ENCODE measurements at regions not wholly inside any gene's neighbourhood (a gene's known extent, or its start where the extent isn't known, plus 50 kb on each side); places are given as distances from the start of the nearest gene placed in this dataset.

- ChIA-PET CTCF (ENCODE audit: partially characterized antibody) (no interaction called here), POLR2A (ENCODE audit: partially characterized antibody) (no interaction called here)
- FAIRE-seq (no peak), DNase-seq (ENCODE audit: low read depth in 1 of 2, low spot score in 2 of 2) (no peak)
- H3K56ac ChIP-seq (replicated peaks; ENCODE audit: insufficient read length, low read depth, low read length) = no peak overlapping the region
- no peak overlapping the region for H3K4me3 ChIP-seq (ENCODE audit: extremely low read depth in 1 of 4, insufficient read depth in 2 of 4, low read depth in 3 of 4, low read length in 4 of 4)
- peaks cover 0 to 7% (median 0%) of the 10 kb centered on the region in 4 experiments; a peak in 2 of 7 replicates for H3K4me1 ChIP-seq (replicated peaks in 1 of 4; ENCODE audit: control insufficient read depth in 3 of 4, insufficient read depth in 4 of 4, low read length in 3 of 4)
- no peaks in the 10 kb centered on the region for H3K36me3 ChIP-seq (ENCODE audit: control insufficient read depth in 2 of 4, insufficient read depth in 4 of 4, low read length in 3 of 4)
- no peak overlapping the region for H3K18ac ChIP-seq (ENCODE audit: extremely low read depth, low read length)
- H3K9ac ChIP-seq (replicated peaks in 1 of 4; ENCODE audit: extremely low read depth in 1 of 4, low read depth in 3 of 4, low read length in 3 of 4) = no peak overlapping the region
- H2BK120ac ChIP-seq (replicated peaks; ENCODE audit: low read depth, low read length) = no peak overlapping the region
- H3K14ac ChIP-seq (ENCODE audit: insufficient read length) = no peak overlapping the region
- H3K23me2 ChIP-seq (ENCODE audit: low read depth, low read length) = no peaks in the 10 kb centered on the region
- no peak overlapping the region for H3K23ac ChIP-seq (ENCODE audit: insufficient read length)
- H4K20me1 ChIP-seq (replicated peaks in 1 of 2; ENCODE audit: control insufficient read depth in 1 of 2, insufficient read depth in 2 of 2, low read length in 2 of 2) = no peaks in the 10 kb centered on the region
- no peak overlapping the region for H2BK15ac ChIP-seq (ENCODE audit: low read length)
- WGBS, 2 experiments (ENCODE audit: extremely low coverage in 1 of 2, insufficient coverage in 1 of 2, insufficient read length in 1 of 2, insufficient replicate concordance in 2 of 2, low coverage in 1 of 2, low lambda C conversion rate in 2 of 2, missing lambda C conversion rate in 1 of 2) = 88% methylated on average over 3 of the region's 3 CpGs; no CpG with 5 or more reads in 1 of the 2 experiments
- H3K79me2 ChIP-seq (ENCODE audit: control insufficient read depth in 1 of 2, insufficient read depth in 2 of 2, low read length in 2 of 2) = no peaks in the 10 kb centered on the region
- H3K27me3 ChIP-seq (replicated peaks in 1 of 4; ENCODE audit: control insufficient read depth in 3 of 4, extremely low read depth in 1 of 4, insufficient read depth in 3 of 4, low read length in 3 of 4) = no peaks in the 10 kb centered on the region
- no peak overlapping the region for H4K8ac ChIP-seq (ENCODE audit: extremely low read depth, insufficient read depth, low read length)
- no peak overlapping the region for H4K5ac ChIP-seq (ENCODE audit: insufficient read length, low read depth, low read length)
- H3K4me2 ChIP-seq (ENCODE audit: insufficient read depth in 1 of 2, low read depth in 2 of 2, low read length in 2 of 2) = no peak overlapping the region
- no peaks in the 10 kb centered on the region for H3K79me1 ChIP-seq (ENCODE audit: low read depth, low read length)
- no peak overlapping the region for H4K91ac ChIP-seq (replicated peaks; ENCODE audit: insufficient read length, low read length)
- H3K9me3 ChIP-seq (ENCODE audit: insufficient read depth in 2 of 2, low read depth in 1 of 2, low read length in 1 of 2) = no peaks in the 10 kb centered on the region
- no peak overlapping the region for H2BK12ac ChIP-seq (ENCODE audit: low read depth, low read length)
- no peak overlapping the region for H2BK5ac ChIP-seq (ENCODE audit: low read depth, low read length)
- H2BK20ac ChIP-seq (ENCODE audit: low read length) = no peak overlapping the region
- H3K4ac ChIP-seq (replicated peaks; ENCODE audit: insufficient read length, low read depth, low read length) = no peak overlapping the region
- H2AK5ac ChIP-seq (ENCODE audit: low read depth, low read length) = no peak overlapping the region
- H3K27ac ChIP-seq (ENCODE audit: low read depth, low read length) = no peak overlapping the region
- H2AFZ ChIP-seq (ENCODE audit: low read length) = no peak overlapping the region
- TF ChIP-seq BRCA1 (IDR thresholded peaks at IDR 0.05; ENCODE audit: low read depth, low read length) (no peak), SP4 (IDR thresholded peaks at IDR 0.05; ENCODE audit: low read length) (no peak), CHD2 (IDR thresholded peaks at IDR 0.05; ENCODE audit: low read length) (no peak), HDAC6 (IDR thresholded peaks at IDR 0.05; ENCODE audit: low read depth, low read length) (no peak), KDM5A (IDR thresholded peaks at IDR 0.05; ENCODE audit: low read length) (no peak), SIN3A (conservative IDR thresholded peaks at IDR 0.05 in 1 of 2, IDR thresholded peaks at IDR 0.05 in 1 of 2; ENCODE audit: low read depth in 1 of 2, low read length in 2 of 2) (no peak), RAD21 (IDR thresholded peaks at IDR 0.05 in 1 of 2, conservative IDR thresholded peaks at IDR 0.05 in 1 of 2; ENCODE audit: low read depth in 2 of 2, low read length in 2 of 2) (no peak), SUZ12 (IDR thresholded peaks at IDR 0.05; ENCODE audit: low read length) (no peak), SAP30 (IDR thresholded peaks at IDR 0.05; ENCODE audit: insufficient read depth, insufficient replicate concordance, low read length) (no peak), YY1 (IDR thresholded peaks at IDR 0.05; ENCODE audit: low read depth, low read length) (no peak), TCF12 (IDR thresholded peaks at IDR 0.05; ENCODE audit: low read depth, low read length) (no peak)
- TF ChIP-seq, protein P1, sequence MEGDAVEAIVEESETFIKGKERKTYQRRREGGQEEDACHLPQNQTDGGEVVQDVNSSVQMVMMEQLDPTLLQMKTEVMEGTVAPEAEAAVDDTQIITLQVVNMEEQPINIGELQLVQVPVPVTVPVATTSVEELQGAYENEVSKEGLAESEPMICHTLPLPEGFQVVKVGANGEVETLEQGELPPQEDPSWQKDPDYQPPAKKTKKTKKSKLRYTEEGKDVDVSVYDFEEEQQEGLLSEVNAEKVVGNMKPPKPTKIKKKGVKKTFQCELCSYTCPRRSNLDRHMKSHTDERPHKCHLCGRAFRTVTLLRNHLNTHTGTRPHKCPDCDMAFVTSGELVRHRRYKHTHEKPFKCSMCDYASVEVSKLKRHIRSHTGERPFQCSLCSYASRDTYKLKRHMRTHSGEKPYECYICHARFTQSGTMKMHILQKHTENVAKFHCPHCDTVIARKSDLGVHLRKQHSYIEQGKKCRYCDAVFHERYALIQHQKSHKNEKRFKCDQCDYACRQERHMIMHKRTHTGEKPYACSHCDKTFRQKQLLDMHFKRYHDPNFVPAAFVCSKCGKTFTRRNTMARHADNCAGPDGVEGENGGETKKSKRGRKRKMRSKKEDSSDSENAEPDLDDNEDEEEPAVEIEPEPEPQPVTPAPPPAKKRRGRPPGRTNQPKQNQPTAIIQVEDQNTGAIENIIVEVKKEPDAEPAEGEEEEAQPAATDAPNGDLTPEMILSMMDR (IDR thresholded peaks at IDR 0.05; ENCODE audit: control extremely low read depth in 1 of 3, insufficient read depth in 1 of 3, low read depth in 1 of 3, low read length in 3 of 3) = no peak
These were observed 606.6 kb downstream of the MAFB start for GRCh38 chr20:40082436-40082835.
